ENCODE measurements at regions not wholly inside any gene's neighbourhood (a gene's known extent, or its start where the extent isn't known, plus 50 kb on each side); places are given as distances from the start of the nearest gene placed in this dataset.

DNA sequence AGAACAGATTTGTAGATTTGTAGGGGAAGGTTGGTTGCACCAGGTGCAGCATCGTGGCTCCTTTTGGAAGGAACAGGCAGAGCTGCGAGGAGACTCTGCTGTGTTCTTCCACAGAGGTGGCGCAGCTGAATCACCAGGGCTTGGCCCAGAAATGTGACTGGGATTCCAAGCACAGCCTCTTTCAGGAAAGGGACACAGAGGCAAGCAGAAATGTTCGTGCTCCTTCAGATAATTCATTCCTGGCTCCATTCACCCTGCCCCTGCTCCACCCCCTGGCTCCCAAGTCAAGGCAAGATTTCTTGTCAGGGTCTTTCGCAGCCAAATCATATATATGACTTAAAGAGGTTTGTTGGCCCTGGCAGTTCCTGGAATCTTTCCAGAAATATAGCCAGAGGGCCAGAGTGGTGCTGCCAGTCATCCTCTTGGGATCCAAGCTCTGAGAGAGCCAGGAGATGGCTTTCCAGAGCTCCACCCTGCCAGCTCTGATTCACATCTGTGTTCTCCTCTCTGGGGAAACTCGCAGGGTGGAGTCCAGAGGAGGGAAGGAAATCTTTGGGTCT, 203.9 kb upstream of the TANK start:
- no peak overlapping the region for H3K4me3 ChIP-seq (ENCODE audit: low read length in 2 of 2)
- no peaks in the 10 kb centered on the region for H3K36me3 ChIP-seq (ENCODE audit: control insufficient read depth in 2 of 2, insufficient read depth in 2 of 2, low read length in 1 of 2)
- 70% methylated on average over 6 of the region's 6 CpGs for WGBS
- no peaks in the 10 kb centered on the region for H3K9me3 ChIP-seq (ENCODE audit: control insufficient read depth in 2 of 2, insufficient read depth in 1 of 2, low read length in 1 of 2)
- DNase-seq (ENCODE audit: low read depth in 6 of 9, low spot score in 9 of 9): no peak
- no peaks in the 10 kb centered on the region for H3K4me1 ChIP-seq (ENCODE audit: control insufficient read depth in 2 of 2, insufficient read depth in 2 of 2, low read length in 2 of 2)
- no peak overlapping the region for H3K27ac ChIP-seq (ENCODE audit: low read depth in 1 of 2, low read length in 1 of 2)
- no peaks in the 10 kb centered on the region for H3K27me3 ChIP-seq (ENCODE audit: control insufficient read depth in 2 of 2, insufficient read depth in 1 of 2, low read length in 1 of 2)

DNA sequence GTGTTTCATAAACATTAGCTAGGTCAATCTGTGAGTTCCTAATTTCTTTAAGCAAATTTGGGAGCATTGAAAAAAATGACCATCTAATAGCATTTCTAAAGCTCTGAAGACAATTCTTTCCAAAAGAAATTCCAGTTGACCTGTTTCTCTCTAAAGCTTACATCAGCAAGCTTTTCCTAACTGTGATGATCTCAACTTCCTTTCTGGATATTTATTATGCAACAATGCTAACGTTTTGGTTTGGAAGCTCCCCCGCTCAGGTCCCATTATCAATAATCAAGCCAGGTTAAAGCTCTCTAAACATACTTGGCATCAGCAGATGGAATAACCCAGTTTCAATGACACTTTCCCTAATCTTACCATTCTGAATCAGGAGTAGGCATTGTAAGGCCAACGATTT, 196.3 kb upstream of the TANK start:
- WGBS: 88% methylated on average over 3 of the region's 3 CpGs
- H3K9me3 ChIP-seq (ENCODE audit: control insufficient read depth in 2 of 2, insufficient read depth in 1 of 2, low read length in 1 of 2): no peaks in the 10 kb centered on the region
- H3K4me1 ChIP-seq (ENCODE audit: control insufficient read depth in 2 of 2, insufficient read depth in 2 of 2, low read length in 2 of 2): no peaks in the 10 kb centered on the region
- H3K27me3 ChIP-seq (ENCODE audit: control insufficient read depth in 2 of 2, insufficient read depth in 1 of 2, low read length in 1 of 2): no peaks in the 10 kb centered on the region
- no peak for DNase-seq (ENCODE audit: low read depth in 6 of 9, low spot score in 9 of 9)
- no peak overlapping the region for H3K4me3 ChIP-seq (ENCODE audit: low read length in 2 of 2)
- no peaks in the 10 kb centered on the region for H3K36me3 ChIP-seq (ENCODE audit: control insufficient read depth in 2 of 2, insufficient read depth in 2 of 2, low read length in 1 of 2)
- H3K27ac ChIP-seq (ENCODE audit: low read depth in 1 of 2, low read length in 1 of 2): no peak overlapping the region

DNA sequence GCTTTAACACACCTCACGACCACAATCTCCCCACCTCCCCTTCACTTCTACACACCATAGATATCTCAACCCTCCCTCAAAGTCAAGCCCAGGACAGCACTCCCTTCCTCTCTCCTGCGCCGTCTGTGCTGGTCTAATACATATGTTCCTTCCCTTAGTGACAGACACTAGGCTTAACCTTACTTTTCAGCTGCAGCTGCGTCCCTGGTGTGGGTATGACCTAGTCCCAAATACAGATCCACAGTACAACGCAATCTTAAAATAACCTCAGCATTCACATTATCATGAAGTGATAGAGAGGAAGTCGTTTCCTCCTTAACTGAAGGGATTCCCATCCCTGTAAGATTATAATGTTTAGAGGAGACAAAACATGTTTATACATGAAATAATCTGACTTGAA, 192.7 kb upstream of the TANK start:
- no peak for DNase-seq (ENCODE audit: low read depth in 6 of 9, low spot score in 9 of 9)
- Histone ChIP-seq H3K36me3 (ENCODE audit: control insufficient read depth in 2 of 2, insufficient read depth in 2 of 2, low read length in 1 of 2) (no peaks in the 10 kb centered on the region), H3K4me1 (ENCODE audit: control insufficient read depth in 2 of 2, insufficient read depth in 2 of 2, low read length in 2 of 2) (no peaks in the 10 kb centered on the region), H3K4me3 (ENCODE audit: low read length in 2 of 2) (no peak overlapping the region), H3K27ac (ENCODE audit: low read depth in 1 of 2, low read length in 1 of 2) (peak overlapping the region in 1 of 2 donors; percentile 18), H3K27me3 (ENCODE audit: control insufficient read depth in 2 of 2, insufficient read depth in 1 of 2, low read length in 1 of 2) (no peaks in the 10 kb centered on the region), H3K9me3 (ENCODE audit: control insufficient read depth in 2 of 2, insufficient read depth in 1 of 2, low read length in 1 of 2) (no peaks in the 10 kb centered on the region)
- 61% methylated on average over 6 of the region's 6 CpGs for WGBS

DNA sequence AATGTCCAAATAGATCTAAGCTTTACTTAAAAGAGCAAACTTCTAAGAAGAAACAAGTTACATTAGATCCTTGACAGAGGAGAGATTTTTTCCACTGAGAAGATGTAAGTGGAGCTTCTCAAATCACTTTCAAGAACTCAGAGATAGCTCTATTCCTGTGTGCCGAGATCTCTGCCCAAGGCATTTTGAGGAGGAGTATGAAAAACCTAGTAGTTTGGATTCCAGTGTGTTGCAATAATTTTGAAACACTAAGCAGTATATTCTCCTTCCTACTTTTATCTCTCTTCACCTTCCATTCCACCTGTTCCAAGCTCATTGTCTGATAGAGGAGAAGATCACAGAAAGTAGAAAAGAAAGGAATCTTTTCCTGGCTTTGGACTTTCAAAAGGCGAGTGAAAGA, 192.0 kb upstream of the TANK start:
- H3K9me3 ChIP-seq (ENCODE audit: control insufficient read depth in 2 of 2, insufficient read depth in 1 of 2, low read length in 1 of 2): no peaks in the 10 kb centered on the region
- no peaks in the 10 kb centered on the region for H3K36me3 ChIP-seq (ENCODE audit: control insufficient read depth in 2 of 2, insufficient read depth in 2 of 2, low read length in 1 of 2)
- WGBS: 49% methylated on average over 2 of the region's 2 CpGs
- no peaks in the 10 kb centered on the region for H3K4me1 ChIP-seq (ENCODE audit: control insufficient read depth in 2 of 2, insufficient read depth in 2 of 2, low read length in 2 of 2)
- no peak overlapping the region for H3K27ac ChIP-seq (ENCODE audit: low read depth in 1 of 2, low read length in 1 of 2)
- no peak for DNase-seq (ENCODE audit: low read depth in 6 of 9, low spot score in 9 of 9)
- H3K4me3 ChIP-seq (ENCODE audit: low read length in 2 of 2): no peak overlapping the region
- H3K27me3 ChIP-seq (ENCODE audit: control insufficient read depth in 2 of 2, insufficient read depth in 1 of 2, low read length in 1 of 2): no peaks in the 10 kb centered on the region

DNA sequence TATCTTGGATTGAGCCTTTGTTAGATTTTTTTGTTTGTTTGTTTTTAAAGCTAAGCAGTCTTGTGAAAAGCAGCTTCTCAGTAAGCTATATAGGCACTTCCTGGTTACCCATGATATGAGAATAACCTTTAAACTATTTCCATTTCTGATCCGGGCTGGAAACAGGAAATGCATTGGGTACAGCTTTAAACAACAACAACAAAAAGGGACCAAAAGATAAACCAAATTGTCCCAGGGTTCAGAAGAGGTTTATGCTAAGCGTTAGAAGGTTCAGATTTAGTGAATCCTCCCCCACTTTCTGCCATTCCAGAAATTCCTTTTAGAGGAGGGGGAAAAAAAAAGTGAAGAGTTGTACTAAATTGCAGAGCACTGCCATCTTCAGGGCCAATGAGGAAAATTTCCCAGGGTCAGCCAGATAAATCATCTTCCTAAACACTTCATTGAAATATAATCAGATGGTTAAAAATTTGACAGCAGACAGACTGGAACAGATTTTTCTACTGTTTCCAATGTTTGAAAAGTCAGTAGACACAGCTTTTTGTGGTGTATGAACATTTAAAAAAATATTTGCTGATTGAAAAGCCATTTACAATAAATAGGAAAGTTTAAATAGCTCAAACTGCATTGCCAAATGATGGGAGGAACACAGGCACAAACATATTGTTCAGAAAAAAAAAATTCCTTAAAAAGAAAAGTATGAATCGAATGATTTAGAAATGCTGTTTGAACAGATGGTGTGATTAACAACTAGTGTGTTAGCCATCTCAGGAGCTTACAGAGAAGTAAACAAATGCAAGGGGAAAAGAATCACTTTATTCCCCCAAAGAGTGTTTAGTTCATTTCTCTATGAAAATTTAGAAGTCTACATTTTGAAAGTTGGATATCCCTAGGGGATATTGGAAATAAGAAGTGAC, 189.9 kb upstream of the TANK start:
- Histone ChIP-seq H3K4me1 (ENCODE audit: control insufficient read depth in 2 of 2, insufficient read depth in 2 of 2, low read length in 2 of 2) (no peaks in the 10 kb centered on the region), H3K27ac (ENCODE audit: low read depth in 1 of 2, low read length in 1 of 2) (no peak overlapping the region), H3K27me3 (ENCODE audit: control insufficient read depth in 2 of 2, insufficient read depth in 1 of 2, low read length in 1 of 2) (no peaks in the 10 kb centered on the region), H3K9me3 (ENCODE audit: control insufficient read depth in 2 of 2, insufficient read depth in 1 of 2, low read length in 1 of 2) (no peaks in the 10 kb centered on the region), H3K4me3 (ENCODE audit: low read length in 2 of 2) (no peak overlapping the region), H3K36me3 (ENCODE audit: control insufficient read depth in 2 of 2, insufficient read depth in 2 of 2, low read length in 1 of 2) (no peaks in the 10 kb centered on the region)
- DNase-seq (ENCODE audit: low read depth in 6 of 9, low spot score in 9 of 9): peak; percentile 4 to 52 (median 21)
- 36% methylated on average over 3 of the region's 3 CpGs for WGBS

DNA sequence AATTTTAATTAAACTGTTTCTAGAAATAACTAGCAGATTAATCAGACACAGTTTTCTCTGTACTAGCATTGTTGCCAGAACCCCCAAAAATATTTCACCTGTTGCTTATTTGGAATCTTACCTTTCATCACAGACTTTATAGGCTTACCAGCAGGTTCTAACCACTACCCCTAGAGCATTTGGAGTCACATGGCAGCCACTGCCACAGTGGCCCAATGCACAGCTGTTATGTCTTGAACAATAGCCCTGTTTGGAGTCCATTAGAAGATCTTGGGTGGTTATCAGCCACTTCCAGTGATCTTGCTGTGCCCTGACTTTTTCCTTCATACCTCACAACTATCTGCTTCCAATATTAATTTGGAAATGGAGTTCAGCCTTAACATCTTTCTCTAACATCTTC, 186.2 kb upstream of the TANK start:
- no peaks in the 10 kb centered on the region for H3K36me3 ChIP-seq (ENCODE audit: control insufficient read depth in 2 of 2, insufficient read depth in 2 of 2, low read length in 1 of 2)

DNA sequence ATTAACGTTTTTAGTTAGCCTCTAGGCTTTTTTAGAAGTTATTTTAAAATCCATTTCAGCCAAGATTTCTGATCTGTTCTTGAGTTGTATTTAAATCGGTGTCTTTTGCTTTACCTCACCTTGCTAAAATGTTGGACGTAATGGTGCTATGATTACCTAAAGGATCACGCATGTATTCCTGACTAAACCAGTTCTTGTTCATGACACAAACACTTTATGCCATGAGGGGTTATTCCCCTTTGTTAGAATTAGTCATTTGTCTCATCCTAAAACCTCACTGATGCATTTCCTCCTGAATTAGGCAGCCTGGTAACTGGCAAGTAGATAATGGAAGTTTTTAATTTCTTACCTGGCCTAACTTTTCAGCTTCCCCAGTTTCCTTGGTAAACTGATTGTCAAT, 185.4 kb upstream of the TANK start:
- no peak overlapping the region for H3K27ac ChIP-seq (ENCODE audit: low read depth in 1 of 2, low read length in 1 of 2)
- no peaks in the 10 kb centered on the region for H3K27me3 ChIP-seq (ENCODE audit: control insufficient read depth in 2 of 2, insufficient read depth in 1 of 2, low read length in 1 of 2)
- H3K9me3 ChIP-seq (ENCODE audit: control insufficient read depth in 2 of 2, insufficient read depth in 1 of 2, low read length in 1 of 2): no peaks in the 10 kb centered on the region
- H3K4me1 ChIP-seq (ENCODE audit: control insufficient read depth in 2 of 2, insufficient read depth in 2 of 2, low read length in 2 of 2): no peaks in the 10 kb centered on the region
- H3K4me3 ChIP-seq (ENCODE audit: low read length in 2 of 2): no peak overlapping the region
- DNase-seq (ENCODE audit: low read depth in 6 of 9, low spot score in 9 of 9): no peak
- 73% methylated on average over 4 of the region's 4 CpGs for WGBS
- H3K36me3 ChIP-seq (ENCODE audit: control insufficient read depth in 2 of 2, insufficient read depth in 2 of 2, low read length in 1 of 2): no peaks in the 10 kb centered on the region

More for the DNA sequence above, 186.2 kb upstream of the TANK start:
- Histone ChIP-seq H3K27me3 (ENCODE audit: control insufficient read depth in 2 of 2, insufficient read depth in 1 of 2, low read length in 1 of 2) (no peaks in the 10 kb centered on the region), H3K27ac (ENCODE audit: low read depth in 1 of 2, low read length in 1 of 2) (no peak overlapping the region), H3K4me3 (ENCODE audit: low read length in 2 of 2) (no peak overlapping the region), H3K4me1 (ENCODE audit: control insufficient read depth in 2 of 2, insufficient read depth in 2 of 2, low read length in 2 of 2) (no peaks in the 10 kb centered on the region), H3K9me3 (ENCODE audit: control insufficient read depth in 2 of 2, insufficient read depth in 1 of 2, low read length in 1 of 2) (no peaks in the 10 kb centered on the region)
- no peak for DNase-seq (ENCODE audit: low read depth in 6 of 9, low spot score in 9 of 9)

DNA sequence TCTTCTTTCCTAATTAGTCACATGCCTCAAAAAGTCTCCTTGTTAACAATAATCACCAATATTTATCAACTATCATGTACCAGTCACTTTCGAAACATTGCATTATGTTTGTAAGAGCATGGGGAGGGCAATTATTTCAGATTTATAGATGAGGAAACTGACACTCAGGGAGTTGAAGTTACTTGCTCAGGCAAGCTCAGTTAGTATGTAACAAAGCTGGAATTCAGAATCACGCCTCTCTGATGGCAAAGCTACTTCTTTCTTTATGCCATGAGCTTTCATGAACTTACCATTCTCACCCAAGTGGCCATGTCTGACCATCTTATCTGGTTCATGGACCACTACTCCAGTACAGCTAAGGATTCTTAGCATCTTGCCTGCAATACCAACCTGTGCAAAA, 183.4 kb upstream of the TANK start:
- DNase-seq (ENCODE audit: low read depth in 6 of 9, low spot score in 9 of 9): no peak
- Histone ChIP-seq H3K4me1 (ENCODE audit: control insufficient read depth in 2 of 2, insufficient read depth in 2 of 2, low read length in 2 of 2) (no peaks in the 10 kb centered on the region), H3K36me3 (ENCODE audit: control insufficient read depth in 2 of 2, insufficient read depth in 2 of 2, low read length in 1 of 2) (no peaks in the 10 kb centered on the region), H3K27ac (ENCODE audit: low read depth in 1 of 2, low read length in 1 of 2) (no peak overlapping the region), H3K9me3 (ENCODE audit: control insufficient read depth in 2 of 2, insufficient read depth in 1 of 2, low read length in 1 of 2) (no peaks in the 10 kb centered on the region), H3K4me3 (ENCODE audit: low read length in 2 of 2) (no peak overlapping the region), H3K27me3 (ENCODE audit: control insufficient read depth in 2 of 2, insufficient read depth in 1 of 2, low read length in 1 of 2) (no peaks in the 10 kb centered on the region)
- WGBS: 98% methylated on average over 2 of the region's 2 CpGs

DNA sequence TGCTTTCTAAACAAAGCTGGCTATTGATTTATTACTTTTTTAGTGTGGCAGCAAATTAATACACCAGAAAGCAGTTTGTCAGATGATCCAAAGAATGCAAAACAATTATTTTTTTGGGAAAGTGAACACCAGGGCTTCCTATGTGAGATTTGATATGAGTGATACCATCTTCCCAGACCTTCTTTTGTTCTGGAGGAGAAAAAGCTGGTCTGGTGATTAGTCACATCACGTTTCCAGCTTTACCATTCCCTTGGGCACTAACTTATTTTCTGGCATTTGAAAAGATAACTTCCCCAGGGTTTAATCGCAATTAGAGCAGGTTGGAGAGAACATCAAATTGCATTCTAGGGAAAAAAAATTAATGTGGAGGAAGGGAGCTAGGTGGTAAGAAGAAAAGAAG, 182.9 kb upstream of the TANK start:
- no peaks in the 10 kb centered on the region for H3K9me3 ChIP-seq (ENCODE audit: control insufficient read depth in 2 of 2, insufficient read depth in 1 of 2, low read length in 1 of 2)
- H3K27me3 ChIP-seq (ENCODE audit: control insufficient read depth in 2 of 2, insufficient read depth in 1 of 2, low read length in 1 of 2): no peaks in the 10 kb centered on the region
- no peak overlapping the region for H3K4me3 ChIP-seq (ENCODE audit: low read length in 2 of 2)
- H3K27ac ChIP-seq (ENCODE audit: low read depth in 1 of 2, low read length in 1 of 2): no peak overlapping the region
- 49% methylated on average over 2 of the region's 2 CpGs for WGBS
- no peaks in the 10 kb centered on the region for H3K4me1 ChIP-seq (ENCODE audit: control insufficient read depth in 2 of 2, insufficient read depth in 2 of 2, low read length in 2 of 2)
- no peaks in the 10 kb centered on the region for H3K36me3 ChIP-seq (ENCODE audit: control insufficient read depth in 2 of 2, insufficient read depth in 2 of 2, low read length in 1 of 2)
- no peak for DNase-seq (ENCODE audit: low read depth in 6 of 9, low spot score in 9 of 9)

All from thymus (tissue), 11 donors.